ENCODE measurements at regions not wholly inside any gene's neighbourhood (a gene's known extent, or its start where the extent isn't known, plus 50 kb on each side); places are given as distances from the start of the nearest gene placed in this dataset.
"Not testable (repeated sequence)": the region's sequence is repeated elsewhere in the genome, so short reads cannot be mapped to it uniquely, and the experiment has no call there.

GRCh38 chr6:14468647-14469321 is 351.2 kb downstream of the CD83 start:
- no peak for DNase-seq

- no peak for DNase-seq
Observed at GRCh38 chr6:14470101-14470500, 352.5 kb downstream of the CD83 start.

GRCh38 chr6:14470671-14471070 is 353.1 kb downstream of the CD83 start:
- no peak for DNase-seq

GRCh38 chr6:14472255-14472985 is 354.8 kb downstream of the CD83 start:
- no peak for DNase-seq

GRCh38 chr6:14472986-14473337 is 355.4 kb downstream of the CD83 start:
- DNase-seq = no peak

- DNase-seq = no peak
Observed at GRCh38 chr6:14474816-14475215, 357.2 kb downstream of the CD83 start.

GRCh38 chr6:14475306-14475705 is 357.7 kb downstream of the CD83 start:
- no peak for DNase-seq

- no peak for DNase-seq
Observed at GRCh38 chr6:14476793-14477531, 359.4 kb downstream of the CD83 start.

- no peak for DNase-seq
Observed at GRCh38 chr6:14477559-14477958, 360.0 kb downstream of the CD83 start.

GRCh38 chr6:14478381-14479225 is 361.0 kb downstream of the CD83 start:
- no peak for DNase-seq

GRCh38 chr6:14481946-14482345 is 364.4 kb downstream of the CD83 start:
- DNase-seq = not testable (repeated sequence)

- no peak for DNase-seq
Observed at GRCh38 chr6:14487625-14488024, 370.1 kb downstream of the CD83 start.

- DNase-seq = no peak
Observed at GRCh38 chr6:14488180-14488579, 370.6 kb downstream of the CD83 start.

- no peak for DNase-seq
Observed at GRCh38 chr6:14489445-14489844, 371.9 kb downstream of the CD83 start.

- no peak for DNase-seq
Observed at GRCh38 chr6:14498748-14499147, 381.2 kb downstream of the CD83 start.

- no peak for DNase-seq
Observed at GRCh38 chr6:14499309-14499708, 381.7 kb downstream of the CD83 start.

GRCh38 chr6:14499841-14500240 is 382.3 kb downstream of the CD83 start:
- DNase-seq = no peak

GRCh38 chr6:14500809-14501208 is 383.2 kb downstream of the CD83 start:
- no peak for DNase-seq

GRCh38 chr6:14501240-14501639 is 383.7 kb downstream of the CD83 start:
- no peak for DNase-seq

GRCh38 chr6:14501914-14502313 is 384.3 kb downstream of the CD83 start:
- DNase-seq = no peak

GRCh38 chr6:14502551-14502950 is 385.0 kb downstream of the CD83 start:
- DNase-seq = no peak

GRCh38 chr6:14505401-14505800 is 387.8 kb downstream of the CD83 start:
- no peak for DNase-seq

GRCh38 chr6:14506656-14507246 is 389.2 kb downstream of the CD83 start:
- DNase-seq = no peak

Measured in SHP77 (cell line).